ENCODE measurements at regions not wholly inside any gene's neighbourhood (a gene's known extent, or its start where the extent isn't known, plus 50 kb on each side); places are given as distances from the start of the nearest gene placed in this dataset.

- no peak for DNase-seq (ENCODE audit: low spot score in 2 of 2)
- FAIRE-seq = no peak
Observed at GRCh38 chr1:56237491-56238064, 341.8 kb downstream of the PLPP3 start.

GRCh38 chr1:56236688-56237087, 342.7 kb downstream of the PLPP3 start:
- DNase-seq (ENCODE audit: low spot score in 2 of 2) (no peak), FAIRE-seq (no peak)

GRCh38 chr1:56235909-56236510, 343.4 kb downstream of the PLPP3 start:
- no peak for DNase-seq (ENCODE audit: low spot score in 2 of 2)
- FAIRE-seq = no peak

GRCh38 chr1:56229186-56229585, 350.2 kb downstream of the PLPP3 start:
- no peak for FAIRE-seq

GRCh38 chr1:56227886-56228285, 351.5 kb downstream of the PLPP3 start:
- no peak for DNase-seq (ENCODE audit: low spot score in 2 of 2)
- no peak for FAIRE-seq

More at GRCh38 chr1:56229186-56229585, 350.2 kb downstream of the PLPP3 start:
- no peak for DNase-seq (ENCODE audit: low spot score in 2 of 2)

GRCh38 chr1:56227401-56227800, 352.0 kb downstream of the PLPP3 start:
- DNase-seq (ENCODE audit: low spot score in 2 of 2) = no peak

GRCh38 chr1:56225964-56226815, 353.2 kb downstream of the PLPP3 start:
- no peak for DNase-seq (ENCODE audit: low spot score in 2 of 2)
- no peak for FAIRE-seq

More at GRCh38 chr1:56227401-56227800, 352.0 kb downstream of the PLPP3 start:
- FAIRE-seq = no peak

- no peak for FAIRE-seq
- DNase-seq (ENCODE audit: low spot score in 2 of 2) = no peak
Observed at GRCh38 chr1:56223968-56224367, 355.4 kb downstream of the PLPP3 start.

- no peak for DNase-seq (ENCODE audit: low spot score in 2 of 2)
- no peak for FAIRE-seq
Observed at GRCh38 chr1:56222914-56223540, 356.3 kb downstream of the PLPP3 start.

- FAIRE-seq (no peak), DNase-seq (ENCODE audit: low spot score in 2 of 2) (no peak)
Observed at GRCh38 chr1:56220021-56220420, 359.3 kb downstream of the PLPP3 start.

- DNase-seq (ENCODE audit: low spot score in 2 of 2) = no peak
- no peak for FAIRE-seq
Observed at GRCh38 chr1:56218023-56218422, 361.3 kb downstream of the PLPP3 start.

- DNase-seq (ENCODE audit: low spot score in 2 of 2) (peak in 1 of 2 donors; percentile 3), FAIRE-seq (no peak)
Observed at GRCh38 chr1:56216218-56216617, 363.1 kb downstream of the PLPP3 start.

GRCh38 chr1:56215771-56216170, 363.6 kb downstream of the PLPP3 start:
- no peak for DNase-seq (ENCODE audit: low spot score in 2 of 2)
- no peak for FAIRE-seq

- no peak for FAIRE-seq
- DNase-seq (ENCODE audit: low spot score in 2 of 2) = no peak
Observed at GRCh38 chr1:56215086-56215485, 364.3 kb downstream of the PLPP3 start.

GRCh38 chr1:56213068-56213467, 366.3 kb downstream of the PLPP3 start:
- DNase-seq (ENCODE audit: low spot score in 2 of 2) = no peak
- no peak for FAIRE-seq

- DNase-seq (ENCODE audit: low spot score in 2 of 2) = no peak
- FAIRE-seq = no peak
Observed at GRCh38 chr1:56212143-56212542, 367.2 kb downstream of the PLPP3 start.

GRCh38 chr1:56206391-56206790, 373.0 kb downstream of the PLPP3 start:
- no peak for FAIRE-seq
- DNase-seq (ENCODE audit: low spot score in 2 of 2) = no peak

- DNase-seq (ENCODE audit: low spot score in 2 of 2) (no peak), FAIRE-seq (no peak)
Observed at GRCh38 chr1:56204206-56204605, 375.2 kb downstream of the PLPP3 start.

GRCh38 chr1:56202796-56203492, 376.4 kb downstream of the PLPP3 start:
- DNase-seq (ENCODE audit: low spot score in 2 of 2) = no peak
- no peak for FAIRE-seq

GRCh38 chr1:56202186-56202585, 377.2 kb downstream of the PLPP3 start:
- no peak for FAIRE-seq

GRCh38 chr1:56200896-56201295, 378.5 kb downstream of the PLPP3 start:
- FAIRE-seq = no peak
- DNase-seq (ENCODE audit: low spot score in 2 of 2) = no peak

More at GRCh38 chr1:56202186-56202585, 377.2 kb downstream of the PLPP3 start:
- no peak for DNase-seq (ENCODE audit: low spot score in 2 of 2)
